ENCODE measurements at regions not wholly inside any gene's neighbourhood (a gene's known extent, or its start where the extent isn't known, plus 50 kb on each side); places are given as distances from the start of the nearest gene placed in this dataset.

- intact Hi-C loops (cut with DNase I; ENCODE audit: low total_unique reads): no loop called here
- no peaks in the 10 kb centered on the region for H3K27me3 ChIP-seq
- no peak for DNase-seq (ENCODE audit: low spot score in 2 of 2)
- H3K9me3 ChIP-seq: no peaks in the 10 kb centered on the region
- H3K4me3 ChIP-seq: no peak overlapping the region
- H3K36me3 ChIP-seq: no peaks in the 10 kb centered on the region
- H3K4me1 ChIP-seq: no peaks in the 10 kb centered on the region
- TF ChIP-seq CTCF (IDR thresholded peaks at IDR 0.05): no peak
- TF ChIP-seq POLR2AphosphoS5 (IDR thresholded peaks at IDR 0.05): no peak
- no peak for TF ChIP-seq POLR2A (IDR thresholded peaks at IDR 0.05)
- no peak overlapping the region for H3K27ac ChIP-seq
These were observed 206.7 kb upstream of the ARGLU1 start for GRCh38 chr13:106774621-106775020.

DNA sequence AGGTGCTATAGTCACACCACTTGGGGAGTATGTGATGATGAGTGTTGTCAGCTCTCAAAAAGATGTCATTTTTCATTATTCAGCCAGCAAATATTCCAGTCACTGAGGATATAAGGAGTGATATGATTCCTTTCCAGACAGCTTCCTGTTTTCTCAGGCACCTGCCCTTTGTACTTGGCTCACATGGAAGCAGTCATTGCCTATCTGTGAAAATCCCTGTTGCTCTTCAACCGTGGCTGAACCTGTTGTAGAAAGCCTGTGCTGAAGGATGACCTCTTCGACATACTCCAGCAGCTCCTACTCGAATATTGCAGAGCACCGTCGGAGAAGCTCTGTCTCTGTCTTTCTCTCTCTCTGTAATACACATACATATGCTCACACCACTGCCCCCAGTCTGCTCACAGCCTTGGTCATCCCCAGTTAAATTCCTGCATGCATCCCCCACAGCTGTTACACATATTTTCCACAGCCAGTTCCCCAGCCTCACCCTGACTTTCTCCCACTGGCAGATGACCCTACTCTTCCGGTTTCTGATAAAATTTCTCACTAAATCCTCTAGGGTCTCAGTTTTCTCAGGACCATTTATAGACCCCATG, 204.2 kb upstream of the ARGLU1 start:
- Histone ChIP-seq H3K4me1 (no peaks in the 10 kb centered on the region), H3K27ac (no peak overlapping the region), H3K36me3 (no peaks in the 10 kb centered on the region), H3K4me3 (no peak overlapping the region), H3K9me3 (peaks cover 9 to 14% of the 10 kb centered on the region in 2 donors), H3K27me3 (no peaks in the 10 kb centered on the region)
- intact Hi-C loops (cut with DNase I; ENCODE audit: low total_unique reads): no loop called here
- no peak for TF ChIP-seq POLR2A (IDR thresholded peaks at IDR 0.05)
- TF ChIP-seq POLR2AphosphoS5 (IDR thresholded peaks at IDR 0.05): no peak
- no peak for TF ChIP-seq CTCF (IDR thresholded peaks at IDR 0.05)
- DNase-seq (ENCODE audit: low spot score in 2 of 2): no peak

- no peak for DNase-seq (ENCODE audit: low spot score in 2 of 2)
- intact Hi-C loops (cut with DNase I; ENCODE audit: low total_unique reads): no loop called here
- no peaks in the 10 kb centered on the region for H3K27me3 ChIP-seq
- H3K9me3 ChIP-seq: peaks cover 9 to 23% of the 10 kb centered on the region in 2 donors
- no peaks in the 10 kb centered on the region for H3K36me3 ChIP-seq
- no peak for TF ChIP-seq POLR2AphosphoS5 (IDR thresholded peaks at IDR 0.05)
- TF ChIP-seq POLR2A (IDR thresholded peaks at IDR 0.05): no peak
- no peak for TF ChIP-seq CTCF (IDR thresholded peaks at IDR 0.05)
- no peak overlapping the region for H3K4me3 ChIP-seq
- no peak overlapping the region for H3K27ac ChIP-seq
- no peaks in the 10 kb centered on the region for H3K4me1 ChIP-seq
These were observed 201.1 kb upstream of the ARGLU1 start for GRCh38 chr13:106768991-106769390.

GRCh38 chr13:106762708-106763107, 194.8 kb upstream of the ARGLU1 start:
- intact Hi-C loops (cut with DNase I; ENCODE audit: low total_unique reads): no loop called here
- no peaks in the 10 kb centered on the region for H3K36me3 ChIP-seq
- H3K4me3 ChIP-seq: no peak overlapping the region
- no peaks in the 10 kb centered on the region for H3K4me1 ChIP-seq
- H3K9me3 ChIP-seq: peaks cover 0 to 14% of the 10 kb centered on the region in 2 donors
- TF ChIP-seq POLR2A (IDR thresholded peaks at IDR 0.05): no peak
- no peak for TF ChIP-seq CTCF (IDR thresholded peaks at IDR 0.05)
- no peak for TF ChIP-seq POLR2AphosphoS5 (IDR thresholded peaks at IDR 0.05)
- no peak overlapping the region for H3K27ac ChIP-seq
- no peak for DNase-seq (ENCODE audit: low spot score in 2 of 2)
- no peaks in the 10 kb centered on the region for H3K27me3 ChIP-seq

- no peaks in the 10 kb centered on the region for H3K9me3 ChIP-seq
- intact Hi-C loops (cut with DNase I; ENCODE audit: low total_unique reads): no loop called here
- H3K4me1 ChIP-seq: no peaks in the 10 kb centered on the region
- no peak overlapping the region for H3K4me3 ChIP-seq
- no peaks in the 10 kb centered on the region for H3K27me3 ChIP-seq
- H3K36me3 ChIP-seq: no peaks in the 10 kb centered on the region
- no peak for TF ChIP-seq POLR2A (IDR thresholded peaks at IDR 0.05)
- TF ChIP-seq CTCF (IDR thresholded peaks at IDR 0.05): no peak
- no peak for TF ChIP-seq POLR2AphosphoS5 (IDR thresholded peaks at IDR 0.05)
- H3K27ac ChIP-seq: no peak overlapping the region
- no peak for DNase-seq (ENCODE audit: low spot score in 2 of 2)
These were observed 188.5 kb upstream of the ARGLU1 start for GRCh38 chr13:106756446-106756845.

Data from breast epithelium (tissue), 4 donors.